CD8-positive, alpha-beta memory T cell (primary cell): ENCODE measurements at regions not wholly inside any gene's neighbourhood (a gene's known extent, or its start where the extent isn't known, plus 50 kb on each side); places are given as distances from the start of the nearest gene placed in this dataset.

Source experiments
- CTCF ChIA-PET: fragments of 350-600 bp; sonication (Branson Sonifier 250); formaldehyde crosslinking; loops from one replicate; lab custom pipeline; 2021; ENCODE audit warnings: antibody characterized with exemption; lab: Charles Lee
- POLR2A ChIA-PET: fragments of 350-600 bp; sonication (Branson Sonifier 250); formaldehyde crosslinking; loops from one replicate; lab custom pipeline; 2021; ENCODE audit warnings: antibody characterized with exemption; lab: Charles Lee
- DNase-seq, 5 donors: peaks; one replicate each; pipeline versions ENCODE4 v3.0.0 to v3.0.0-alpha.2; 2020 to 2022; ENCODE audit warnings: mixed read lengths in 1 of 5
- H3K27ac ChIP-seq: one replicate; pipeline ENCODE4 v1.7.0; 2013; ENCODE audit warnings: low read depth, mild to moderate bottlenecking, low read length, moderate library complexity
- H3K27me3 ChIP-seq: 2 replicates; pipeline ENCODE4 v1.7.0; 2013; ENCODE audit warnings: low read length, mild to moderate bottlenecking; ENCODE audit not compliant: insufficient read depth, poor library complexity, severe bottlenecking
- H3K36me3 ChIP-seq: 2 replicates; pipeline ENCODE4 v1.7.0; 2013; ENCODE audit warnings: mild to moderate bottlenecking, low read length, moderate library complexity; ENCODE audit not compliant: insufficient read depth
- H3K4me1 ChIP-seq: 2 replicates; pipeline ENCODE4 v1.7.0; 2013; ENCODE audit warnings: mild to moderate bottlenecking, low read length, moderate library complexity; ENCODE audit not compliant: insufficient read depth
- H3K4me3 ChIP-seq: 2 replicates; pipeline ENCODE4 v1.7.0; 2013; ENCODE audit warnings: mild to moderate bottlenecking, low read length
- H3K9me3 ChIP-seq: 2 replicates; pipeline ENCODE4 v1.7.0; 2013; ENCODE audit warnings: mild to moderate bottlenecking, low read length
- H3K27ac Mint-ChIP-seq, 8 donors: one replicate each; pipeline ENCODE4 v1.8.0; 2020 to 2021; ENCODE audit warnings: mixed read lengths in 8 of 8, mild to moderate bottlenecking in 6 of 8, inconsistent platforms in 3 of 8, moderate library complexity in 3 of 8
- H3K27me3 Mint-ChIP-seq, 2 donors: one replicate each; pipeline ENCODE4 v1.8.0; 2020 to 2021; ENCODE audit warnings: mixed read lengths in 2 of 2, mild to moderate bottlenecking in 1 of 2, moderate library complexity in 1 of 2
- H3K36me3 Mint-ChIP-seq, 3 donors: one replicate each; pipeline ENCODE4 v1.8.0; 2020 to 2021; ENCODE audit warnings: mixed read lengths in 3 of 3, inconsistent platforms in 1 of 3, mild to moderate bottlenecking in 1 of 3
- H3K4me1 Mint-ChIP-seq, 3 donors: one replicate each; pipeline ENCODE4 v1.8.0; 2020 to 2021; ENCODE audit warnings: mixed read lengths in 3 of 3, inconsistent platforms in 1 of 3, mild to moderate bottlenecking in 1 of 3
- H3K4me3 Mint-ChIP-seq, 7 donors: one replicate each; pipeline ENCODE4 v1.8.0; 2020 to 2021; ENCODE audit warnings: mixed read lengths in 7 of 7, mild to moderate bottlenecking in 6 of 7, moderate library complexity in 4 of 7, inconsistent platforms in 2 of 7
- H3K9me3 Mint-ChIP-seq, 5 donors: one replicate each; pipeline ENCODE4 v1.8.0; 2020 to 2022; ENCODE audit warnings: mixed read lengths in 5 of 5, mild to moderate bottlenecking in 3 of 5, moderate library complexity in 2 of 5, inconsistent platforms in 1 of 5

GRCh38 chr2:183799761-183800160 lies 675.5 kb downstream of the NUP35 start:
- Mint-ChIP-seq H3K9me3 (peaks cover 6 to 31% (median 10%) of the 10 kb centered on the region in 5 donors), H3K36me3 (no peaks in the 10 kb centered on the region), H3K27me3 (no peaks in the 10 kb centered on the region), H3K27ac (no peak overlapping the region), H3K4me1 (no peaks in the 10 kb centered on the region), H3K4me3 (no peak overlapping the region)
- CTCF ChIA-PET: no interaction called here
- Histone ChIP-seq H3K36me3 (no peaks in the 10 kb centered on the region), H3K27me3 (no peaks in the 10 kb centered on the region), H3K4me3 (no peak overlapping the region), H3K27ac (no peak overlapping the region), H3K4me1 (no peaks in the 10 kb centered on the region), H3K9me3 (no peaks in the 10 kb centered on the region)
- POLR2A ChIA-PET: no interaction called here
- DNase-seq: no peak

DNA sequence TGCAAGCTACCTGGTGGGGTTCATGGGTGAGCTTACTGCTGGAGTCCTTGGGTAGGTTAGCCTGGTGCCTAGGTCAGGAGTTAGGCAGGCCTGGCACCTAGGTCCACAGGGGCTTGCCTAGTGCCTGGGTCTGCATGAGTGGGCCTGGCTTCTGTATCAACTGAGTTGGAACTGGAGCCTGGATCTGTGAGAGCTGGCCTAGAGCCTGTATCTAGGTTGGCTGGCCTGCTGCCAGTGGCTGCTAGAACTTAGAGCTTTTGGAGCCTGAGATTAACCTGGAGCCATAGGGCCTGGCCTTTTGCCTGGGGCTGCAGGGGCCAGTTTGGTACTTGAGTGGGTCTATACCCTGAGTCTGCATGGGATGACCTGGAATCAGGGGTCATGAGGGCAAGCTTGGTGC lies 679.4 kb downstream of the NUP35 start:
- H3K27ac Mint-ChIP-seq: no peak overlapping the region
- Histone ChIP-seq H3K27ac (no peak overlapping the region), H3K36me3 (no peaks in the 10 kb centered on the region), H3K4me3 (no peak overlapping the region), H3K27me3 (no peaks in the 10 kb centered on the region), H3K9me3 (no peaks in the 10 kb centered on the region), H3K4me1 (no peaks in the 10 kb centered on the region)
- ChIA-PET POLR2A (interaction anchor here (0.5 kb wide), 1 partner anchor 305 kb away, joined by 5 read pairs; no protein-coding TSS in a partner anchor), CTCF (no interaction called here)
- peaks cover 4 to 37% (median 10%) of the 10 kb centered on the region in 5 donors for H3K9me3 Mint-ChIP-seq
- no peaks in the 10 kb centered on the region for H3K27me3 Mint-ChIP-seq
- H3K4me1 Mint-ChIP-seq: no peaks in the 10 kb centered on the region
- no peaks in the 10 kb centered on the region for H3K36me3 Mint-ChIP-seq
- no peak for DNase-seq
- H3K4me3 Mint-ChIP-seq: no peak overlapping the region

DNA sequence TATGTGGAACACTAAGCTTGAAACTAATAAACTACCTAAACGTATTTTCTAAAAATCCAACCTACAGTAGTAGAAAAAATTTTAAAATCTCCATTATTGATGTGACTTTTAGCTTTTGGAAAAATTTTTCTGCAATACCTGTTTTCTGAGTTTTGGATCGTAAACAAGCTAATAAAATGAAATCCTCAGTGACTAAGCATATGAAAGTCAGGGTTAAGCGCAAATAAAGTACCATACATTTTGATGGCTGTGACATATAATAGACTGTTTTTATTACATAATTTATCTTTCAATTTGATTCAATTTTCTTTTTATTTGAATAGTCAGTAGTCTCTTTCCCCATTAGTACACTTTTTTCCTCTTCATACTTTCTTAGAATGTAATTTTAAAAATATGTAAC lies 683.6 kb downstream of the NUP35 start:
- Histone ChIP-seq H3K36me3 (no peaks in the 10 kb centered on the region), H3K9me3 (no peaks in the 10 kb centered on the region), H3K4me3 (no peak overlapping the region), H3K4me1 (no peaks in the 10 kb centered on the region), H3K27me3 (no peaks in the 10 kb centered on the region), H3K27ac (no peak overlapping the region)
- DNase-seq: no peak
- ChIA-PET CTCF (no interaction called here), POLR2A (no interaction called here)
- H3K4me3 Mint-ChIP-seq: no peak overlapping the region
- H3K36me3 Mint-ChIP-seq: no peaks in the 10 kb centered on the region
- H3K27ac Mint-ChIP-seq: no peak overlapping the region
- H3K4me1 Mint-ChIP-seq: no peaks in the 10 kb centered on the region
- peaks cover 3 to 30% (median 6%) of the 10 kb centered on the region in 5 donors for H3K9me3 Mint-ChIP-seq
- no peaks in the 10 kb centered on the region for H3K27me3 Mint-ChIP-seq

- Mint-ChIP-seq H3K27ac (no peak overlapping the region), H3K36me3 (no peaks in the 10 kb centered on the region), H3K27me3 (no peaks in the 10 kb centered on the region), H3K9me3 (peaks cover 0 to 27% (median 4%) of the 10 kb centered on the region in 5 donors), H3K4me3 (no peak overlapping the region), H3K4me1 (no peaks in the 10 kb centered on the region)
- no peaks in the 10 kb centered on the region for H3K4me1 ChIP-seq
- H3K27me3 ChIP-seq: no peaks in the 10 kb centered on the region
- H3K9me3 ChIP-seq: no peaks in the 10 kb centered on the region
- H3K36me3 ChIP-seq: no peaks in the 10 kb centered on the region
- CTCF ChIA-PET: no interaction called here
- no peak for DNase-seq
- H3K4me3 ChIP-seq: no peak overlapping the region
- H3K27ac ChIP-seq: no peak overlapping the region
- POLR2A ChIA-PET: no interaction called here
Measured at GRCh38 chr2:183809404-183809803, 685.2 kb downstream of the NUP35 start.

- Histone ChIP-seq H3K27ac (no peak overlapping the region), H3K36me3 (no peaks in the 10 kb centered on the region), H3K9me3 (no peaks in the 10 kb centered on the region), H3K27me3 (no peaks in the 10 kb centered on the region), H3K4me3 (no peak overlapping the region), H3K4me1 (no peaks in the 10 kb centered on the region)
- Mint-ChIP-seq H3K27me3 (no peaks in the 10 kb centered on the region), H3K27ac (no peak overlapping the region), H3K4me1 (no peaks in the 10 kb centered on the region), H3K9me3 (peaks cover 0 to 32% (median 3%) of the 10 kb centered on the region in 5 donors), H3K36me3 (no peaks in the 10 kb centered on the region), H3K4me3 (no peak overlapping the region)
- POLR2A ChIA-PET: no interaction called here
- DNase-seq: no peak
- CTCF ChIA-PET: no interaction called here
Measured at GRCh38 chr2:183811281-183811680, 687.0 kb downstream of the NUP35 start.

- H3K4me1 Mint-ChIP-seq: no peaks in the 10 kb centered on the region
- CTCF ChIA-PET: no interaction called here
Measured at GRCh38 chr2:183812091-183812490, 687.8 kb downstream of the NUP35 start.

DNA sequence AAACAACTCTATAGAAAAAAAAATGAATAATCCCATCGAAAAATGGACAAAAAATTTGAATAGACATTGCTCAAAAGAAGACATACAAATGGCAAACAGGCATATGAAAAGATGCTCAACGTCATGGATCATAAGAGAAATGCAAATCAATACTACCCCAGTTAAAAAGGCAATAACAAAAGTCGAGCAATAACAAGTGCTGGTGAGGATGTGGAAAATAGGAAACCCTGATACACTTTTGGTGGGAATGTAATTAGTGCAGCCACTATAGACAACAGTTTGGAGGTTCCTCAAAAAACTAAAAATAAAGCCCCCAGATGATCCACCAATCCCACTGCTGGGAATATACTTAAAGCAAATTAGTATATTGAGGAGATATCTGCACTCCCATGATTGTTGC lies 701.5 kb downstream of the NUP35 start:
- Mint-ChIP-seq H3K4me1 (no peaks in the 10 kb centered on the region), H3K27me3 (no peaks in the 10 kb centered on the region)
- POLR2A ChIA-PET: no interaction called here

More at GRCh38 chr2:183812091-183812490, 687.8 kb downstream of the NUP35 start:
- no peak overlapping the region for H3K4me3 Mint-ChIP-seq
- H3K27me3 Mint-ChIP-seq: no peaks in the 10 kb centered on the region
- no peaks in the 10 kb centered on the region for H3K4me1 ChIP-seq
- no peaks in the 10 kb centered on the region for H3K36me3 ChIP-seq
- H3K4me3 ChIP-seq: no peak overlapping the region
- POLR2A ChIA-PET: no interaction called here
- H3K27ac ChIP-seq: no peak overlapping the region
- no peak for DNase-seq
- H3K27me3 ChIP-seq: no peaks in the 10 kb centered on the region
- H3K9me3 Mint-ChIP-seq: peaks cover 0 to 32% (median 3%) of the 10 kb centered on the region in 5 donors
- no peaks in the 10 kb centered on the region for H3K36me3 Mint-ChIP-seq
- H3K9me3 ChIP-seq: no peaks in the 10 kb centered on the region
- no peak overlapping the region for H3K27ac Mint-ChIP-seq

GRCh38 chr2:183829931-183830330 lies 705.7 kb downstream of the NUP35 start:
- H3K27ac ChIP-seq: no peak overlapping the region
- ChIA-PET CTCF (no interaction called here), POLR2A (no interaction called here)
- Mint-ChIP-seq H3K9me3 (peaks cover 5 to 29% (median 17%) of the 10 kb centered on the region in 5 donors), H3K4me1 (no peaks in the 10 kb centered on the region), H3K27me3 (no peaks in the 10 kb centered on the region), H3K36me3 (no peaks in the 10 kb centered on the region), H3K4me3 (no peak overlapping the region), H3K27ac (no peak overlapping the region)
- H3K27me3 ChIP-seq: no peaks in the 10 kb centered on the region
- no peaks in the 10 kb centered on the region for H3K4me1 ChIP-seq
- peaks cover 5% of the 10 kb centered on the region for H3K9me3 ChIP-seq
- no peaks in the 10 kb centered on the region for H3K36me3 ChIP-seq
- DNase-seq: no peak
- H3K4me3 ChIP-seq: no peak overlapping the region

More for the DNA sequence above, 701.5 kb downstream of the NUP35 start:
- H3K9me3 Mint-ChIP-seq: peaks cover 9 to 39% (median 23%) of the 10 kb centered on the region in 5 donors
- Histone ChIP-seq H3K4me1 (no peaks in the 10 kb centered on the region), H3K27me3 (no peaks in the 10 kb centered on the region), H3K36me3 (no peaks in the 10 kb centered on the region), H3K4me3 (no peak overlapping the region), H3K27ac (no peak overlapping the region), H3K9me3 (peaks cover 5% of the 10 kb centered on the region)
- no peak overlapping the region for H3K27ac Mint-ChIP-seq
- no peaks in the 10 kb centered on the region for H3K36me3 Mint-ChIP-seq
- DNase-seq: no peak
- no peak overlapping the region for H3K4me3 Mint-ChIP-seq
- CTCF ChIA-PET: no interaction called here

DNA sequence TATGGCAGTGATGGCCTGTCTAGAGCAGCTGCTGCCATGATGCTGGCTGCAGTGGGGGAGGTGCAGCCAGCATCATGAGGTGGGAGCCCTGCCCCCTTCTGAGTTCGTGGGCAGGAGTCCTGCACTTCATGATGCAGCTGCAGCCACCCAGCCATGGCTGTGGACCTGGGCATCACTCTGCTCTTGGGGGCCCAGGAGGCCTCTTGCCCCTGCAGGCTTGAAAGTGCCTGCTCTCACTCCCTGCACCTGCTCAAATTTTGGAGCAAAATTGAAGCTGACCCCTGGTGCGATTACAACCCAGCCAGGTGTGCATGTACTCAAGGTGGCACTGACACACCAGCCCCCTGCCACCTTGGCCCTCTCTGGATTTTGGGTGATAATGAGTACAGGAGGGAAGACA lies 712.9 kb downstream of the NUP35 start:
- Mint-ChIP-seq H3K9me3 (peaks cover 0 to 14% (median 8%) of the 10 kb centered on the region in 5 donors), H3K4me3 (no peak overlapping the region), H3K27me3 (no peaks in the 10 kb centered on the region), H3K36me3 (no peaks in the 10 kb centered on the region), H3K27ac (no peak overlapping the region), H3K4me1 (no peaks in the 10 kb centered on the region)
- Histone ChIP-seq H3K4me3 (no peak overlapping the region), H3K27me3 (no peaks in the 10 kb centered on the region), H3K36me3 (no peaks in the 10 kb centered on the region), H3K9me3 (no peaks in the 10 kb centered on the region), H3K27ac (no peak overlapping the region), H3K4me1 (no peaks in the 10 kb centered on the region)
- no peak for DNase-seq
- ChIA-PET POLR2A (no interaction called here), CTCF (no interaction called here)
